ENCODE measurements at regions not wholly inside any gene's neighbourhood (a gene's known extent, or its start where the extent isn't known, plus 50 kb on each side); places are given as distances from the start of the nearest gene placed in this dataset.
"Not testable (repeated sequence)": the region's sequence is repeated elsewhere in the genome, so short reads cannot be mapped to it uniquely, and the experiment has no call there.

GRCh38 chr7:3172768-3173280, 128.2 kb upstream of the SDK1 start:
- no peaks in the 10 kb centered on the region for H3K4me1 Mint-ChIP-seq
- H3K4me3 Mint-ChIP-seq: no peak overlapping the region
- H3K36me3 Mint-ChIP-seq (ENCODE audit: low read depth): no peaks in the 10 kb centered on the region
- ChIA-PET CTCF (no interaction called here), POLR2A (no interaction called here)
- H3K27ac Mint-ChIP-seq: no peak overlapping the region
- no peaks in the 10 kb centered on the region for H3K9me3 Mint-ChIP-seq
- DNase-seq: no peak
- H3K27me3 Mint-ChIP-seq: peaks cover 20% of the 10 kb centered on the region

- Mint-ChIP-seq H3K4me1 (no peaks in the 10 kb centered on the region), H3K36me3 (ENCODE audit: low read depth) (no peaks in the 10 kb centered on the region), H3K9me3 (no peaks in the 10 kb centered on the region), H3K27me3 (peaks cover 17% of the 10 kb centered on the region), H3K4me3 (no peak overlapping the region), H3K27ac (no peak overlapping the region)
- no peak for DNase-seq
- ChIA-PET CTCF (no interaction called here), POLR2A (no interaction called here)
Measured at GRCh38 chr7:3174515-3175284, 126.4 kb upstream of the SDK1 start.

- ChIA-PET CTCF (interaction anchor here (0.6 kb wide), 1 partner anchor 211 kb away, joined by 3 read pairs; no protein-coding TSS in a partner anchor), POLR2A (no interaction called here)
- Mint-ChIP-seq H3K4me3 (no peak overlapping the region), H3K27me3 (peaks cover 17% of the 10 kb centered on the region), H3K27ac (no peak overlapping the region), H3K4me1 (no peaks in the 10 kb centered on the region), H3K36me3 (ENCODE audit: low read depth) (no peaks in the 10 kb centered on the region), H3K9me3 (no peaks in the 10 kb centered on the region)
- DNase-seq: no peak
Measured at GRCh38 chr7:3175285-3175902, 125.7 kb upstream of the SDK1 start.

- Mint-ChIP-seq H3K9me3 (no peaks in the 10 kb centered on the region), H3K36me3 (ENCODE audit: low read depth) (no peaks in the 10 kb centered on the region), H3K27ac (no peak overlapping the region), H3K4me1 (no peaks in the 10 kb centered on the region), H3K4me3 (no peak overlapping the region), H3K27me3 (peaks cover 17% of the 10 kb centered on the region)
- POLR2A ChIA-PET: no interaction called here
- no peak for DNase-seq
- CTCF ChIA-PET: interaction anchor here (0.6 kb wide), 1 partner anchor 212 kb away, joined by 3 read pairs; no protein-coding TSS in a partner anchor
Measured at GRCh38 chr7:3176112-3177000, 124.7 kb upstream of the SDK1 start.

- POLR2A ChIA-PET: no interaction called here
- no peak for DNase-seq
- no peak overlapping the region for H3K4me3 Mint-ChIP-seq
- CTCF ChIA-PET: no interaction called here
- H3K27ac Mint-ChIP-seq: no peak overlapping the region
- peaks cover 17% of the 10 kb centered on the region for H3K27me3 Mint-ChIP-seq
- no peaks in the 10 kb centered on the region for H3K4me1 Mint-ChIP-seq
- no peaks in the 10 kb centered on the region for H3K36me3 Mint-ChIP-seq (ENCODE audit: low read depth)
- no peaks in the 10 kb centered on the region for H3K9me3 Mint-ChIP-seq
Measured at GRCh38 chr7:3177271-3177670, 123.8 kb upstream of the SDK1 start.

GRCh38 chr7:3179456-3179855, 121.6 kb upstream of the SDK1 start:
- Mint-ChIP-seq H3K27me3 (peaks cover 8% of the 10 kb centered on the region), H3K4me3 (no peak overlapping the region), H3K27ac (no peak overlapping the region), H3K4me1 (no peaks in the 10 kb centered on the region), H3K9me3 (no peaks in the 10 kb centered on the region), H3K36me3 (ENCODE audit: low read depth) (no peaks in the 10 kb centered on the region)
- ChIA-PET POLR2A (no interaction called here), CTCF (no interaction called here)
- DNase-seq: no peak

- POLR2A ChIA-PET: no interaction called here
- no peaks in the 10 kb centered on the region for H3K4me1 Mint-ChIP-seq
- DNase-seq: no peak
- no peak overlapping the region for H3K4me3 Mint-ChIP-seq
- H3K9me3 Mint-ChIP-seq: no peaks in the 10 kb centered on the region
- H3K27me3 Mint-ChIP-seq: peaks cover 8% of the 10 kb centered on the region
- CTCF ChIA-PET: no interaction called here
- H3K27ac Mint-ChIP-seq: no peak overlapping the region
- no peaks in the 10 kb centered on the region for H3K36me3 Mint-ChIP-seq (ENCODE audit: low read depth)
Measured at GRCh38 chr7:3180604-3181003, 120.4 kb upstream of the SDK1 start.

GRCh38 chr7:3182055-3182454, 119.0 kb upstream of the SDK1 start:
- H3K4me3 Mint-ChIP-seq; CTCF ChIA-PET; H3K36me3 Mint-ChIP-seq (ENCODE audit: low read depth); DNase-seq; POLR2A ChIA-PET; H3K4me1 Mint-ChIP-seq; H3K27me3 Mint-ChIP-seq; H3K9me3 Mint-ChIP-seq; H3K27ac Mint-ChIP-seq: not testable (repeated sequence)

- no peaks in the 10 kb centered on the region for H3K27me3 Mint-ChIP-seq
- ChIA-PET POLR2A (no interaction called here), CTCF (interaction anchor here (0.6 kb wide), 1 partner anchor 144 kb away, joined by 3 read pairs; the partner anchor contains the start of gene CARD11)
- H3K9me3 Mint-ChIP-seq: no peaks in the 10 kb centered on the region
- no peaks in the 10 kb centered on the region for H3K4me1 Mint-ChIP-seq
- no peaks in the 10 kb centered on the region for H3K36me3 Mint-ChIP-seq (ENCODE audit: low read depth)
- H3K27ac Mint-ChIP-seq: no peak overlapping the region
- DNase-seq: no peak
- H3K4me3 Mint-ChIP-seq: no peak overlapping the region
Measured at GRCh38 chr7:3187444-3188040, 113.5 kb upstream of the SDK1 start.

- H3K36me3 Mint-ChIP-seq (ENCODE audit: low read depth): no peaks in the 10 kb centered on the region
- no peak for DNase-seq
- CTCF ChIA-PET: no interaction called here
- H3K27me3 Mint-ChIP-seq: no peaks in the 10 kb centered on the region
- no peaks in the 10 kb centered on the region for H3K9me3 Mint-ChIP-seq
- POLR2A ChIA-PET: no interaction called here
- H3K4me3 Mint-ChIP-seq: no peak overlapping the region
- H3K27ac Mint-ChIP-seq: no peak overlapping the region
- H3K4me1 Mint-ChIP-seq: no peaks in the 10 kb centered on the region
Measured at GRCh38 chr7:3188946-3189345, 112.1 kb upstream of the SDK1 start.

GRCh38 chr7:3191548-3191947, 109.5 kb upstream of the SDK1 start:
- no peaks in the 10 kb centered on the region for H3K4me1 Mint-ChIP-seq
- H3K27ac Mint-ChIP-seq: no peak overlapping the region
- H3K9me3 Mint-ChIP-seq: no peaks in the 10 kb centered on the region
- no peaks in the 10 kb centered on the region for H3K36me3 Mint-ChIP-seq (ENCODE audit: low read depth)
- H3K4me3 Mint-ChIP-seq: no peak overlapping the region
- POLR2A ChIA-PET: no interaction called here
- H3K27me3 Mint-ChIP-seq: no peaks in the 10 kb centered on the region
- CTCF ChIA-PET: no interaction called here
- DNase-seq: no peak

GRCh38 chr7:3192669-3193068, 108.4 kb upstream of the SDK1 start:
- no peaks in the 10 kb centered on the region for H3K27me3 Mint-ChIP-seq
- no peaks in the 10 kb centered on the region for H3K9me3 Mint-ChIP-seq
- no peak overlapping the region for H3K4me3 Mint-ChIP-seq
- no peak for DNase-seq
- H3K36me3 Mint-ChIP-seq (ENCODE audit: low read depth): no peaks in the 10 kb centered on the region
- no peak overlapping the region for H3K27ac Mint-ChIP-seq
- ChIA-PET POLR2A (no interaction called here), CTCF (no interaction called here)
- H3K4me1 Mint-ChIP-seq: no peaks in the 10 kb centered on the region

Measured in activated CD4-positive, alpha-beta memory T cell treated with anti-CD3 and anti-CD28 coated beads, Interleukin-2, amount 10 ng/mL, durations not matched to agents 7 days and 5 days (primary cell).